HG03175 (cell line): ENCODE measurements at regions not wholly inside any gene's neighbourhood (a gene's known extent, or its start where the extent isn't known, plus 50 kb on each side); places are given as distances from the start of the nearest gene placed in this dataset.

Experiments
- ATAC-seq: cut with Tn5 transposase; IDR thresholded peaks from one replicate; pipeline ENCODE4 v1.9.1; 2021; ENCODE audit warnings: mild to moderate bottlenecking, moderate library complexity; ENCODE audit not compliant: unreplicated experiment

GRCh38 chr4:180870623-180871022 lies 1372.6 kb upstream of the TENM3 start:
- ATAC-seq: no peak

- ATAC-seq: no peak
These were observed 1344.9 kb upstream of the TENM3 start for GRCh38 chr4:180898305-180898704.

DNA sequence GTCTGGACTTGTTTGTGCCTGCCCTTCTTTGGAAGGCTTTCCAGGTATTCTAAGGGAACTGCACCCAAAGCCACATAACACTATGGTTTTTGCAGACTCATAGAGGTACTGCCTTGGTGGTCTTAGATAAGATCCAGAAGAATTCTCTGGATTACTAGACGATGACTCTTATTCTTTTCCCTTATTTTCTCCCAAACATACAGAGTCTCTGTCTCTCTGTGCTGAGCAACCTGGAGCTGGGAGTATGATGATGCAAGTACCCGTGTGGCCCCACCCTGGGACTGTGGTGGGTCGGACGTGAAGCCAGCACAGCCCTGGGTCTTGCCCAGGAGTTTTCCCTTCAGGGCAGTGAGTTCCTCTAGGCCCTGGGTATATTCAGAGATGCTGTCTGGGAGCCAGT lies 1342.4 kb upstream of the TENM3 start:
- ATAC-seq: no peak

GRCh38 chr4:180909279-180909678 lies 1333.9 kb upstream of the TENM3 start:
- no peak for ATAC-seq

- ATAC-seq: no peak
These were observed 1329.5 kb upstream of the TENM3 start for GRCh38 chr4:180913750-180914149.

DNA sequence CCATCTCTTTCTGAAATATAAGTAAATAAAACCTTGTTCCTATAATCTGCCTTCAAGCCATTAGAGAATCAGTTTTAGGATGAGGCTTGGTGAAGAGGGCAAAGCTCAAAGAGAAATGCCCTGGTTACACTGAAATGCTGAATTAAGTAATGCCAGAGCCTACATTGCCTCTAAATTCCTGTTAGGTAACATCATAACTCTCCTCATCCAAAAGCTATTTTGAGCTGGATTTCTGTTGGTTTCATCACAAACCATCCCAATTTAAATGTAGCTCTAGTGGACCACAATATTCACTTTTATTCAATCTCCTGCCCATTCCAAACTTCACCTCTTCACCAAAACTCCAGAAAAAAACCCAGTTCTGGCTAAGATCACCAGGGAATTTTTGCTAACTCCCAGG lies 1319.7 kb upstream of the TENM3 start:
- no peak for ATAC-seq

DNA sequence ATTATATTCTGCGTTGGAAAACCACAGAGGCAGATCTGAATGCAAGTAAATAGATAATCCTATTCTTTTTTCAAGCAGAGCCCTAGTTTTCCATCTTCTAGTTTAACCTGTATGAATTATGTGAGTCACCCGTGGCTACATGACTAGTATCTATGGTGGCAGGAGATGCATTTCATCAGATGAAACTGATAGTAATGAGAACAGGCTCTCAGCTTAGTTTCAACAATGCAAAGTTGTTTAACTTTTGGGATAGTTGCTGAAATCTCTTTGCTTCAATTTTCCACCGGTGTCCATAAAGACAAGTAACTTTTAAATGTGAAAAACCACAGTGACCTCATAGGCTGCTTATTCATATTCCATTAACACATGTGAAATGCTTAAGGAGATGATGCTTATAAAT lies 1317.4 kb upstream of the TENM3 start:
- no peak for ATAC-seq

DNA sequence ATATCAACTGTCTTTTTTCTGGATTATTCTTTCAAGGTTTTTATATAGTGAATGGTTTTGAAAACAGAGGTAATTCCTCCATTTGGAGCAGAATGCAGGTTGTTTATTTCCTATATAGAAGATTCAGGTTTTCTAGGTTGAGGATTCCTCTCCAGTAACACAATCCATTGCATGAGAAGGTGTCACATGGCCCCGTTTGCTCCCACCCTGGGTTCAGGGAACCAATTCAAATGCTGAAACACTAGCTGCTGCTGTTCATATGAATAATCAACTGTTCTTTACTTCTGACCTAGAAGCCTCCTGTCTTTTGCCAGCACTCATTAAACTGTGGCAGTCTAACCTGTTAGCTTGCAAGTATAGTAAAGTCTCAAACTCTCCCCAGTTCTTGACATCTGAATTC lies 1316.9 kb upstream of the TENM3 start:
- ATAC-seq: no peak

DNA sequence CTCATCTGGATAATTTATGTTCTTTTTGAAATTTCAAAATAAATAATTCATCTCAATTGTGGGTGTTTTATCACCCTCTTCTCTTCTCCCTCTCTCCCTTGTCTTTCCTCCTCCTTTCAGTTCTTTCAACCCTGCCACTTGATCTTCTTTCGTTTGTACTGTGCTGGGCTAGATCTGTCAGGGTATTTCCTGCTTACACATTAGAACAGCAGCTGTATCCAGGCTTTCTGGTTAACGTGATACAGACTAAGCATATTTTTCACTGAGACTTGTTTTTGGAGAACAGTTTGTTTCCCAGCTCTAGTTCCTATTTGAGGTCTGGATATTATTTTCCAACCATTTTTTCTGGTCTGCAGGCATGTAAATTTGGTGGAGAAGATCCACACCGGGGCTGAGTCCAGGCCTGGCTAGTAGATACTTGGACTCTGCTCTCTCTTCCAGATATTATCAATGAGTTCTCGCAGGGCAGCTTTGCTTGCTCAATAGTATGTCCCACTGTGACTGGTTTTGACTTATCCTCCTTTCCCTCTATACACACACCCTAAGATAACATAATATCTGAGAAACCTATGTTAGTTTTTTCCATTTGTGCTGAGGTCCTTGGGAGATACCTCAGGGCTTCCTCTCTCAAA lies 1310.7 kb upstream of the TENM3 start:
- no peak for ATAC-seq

DNA sequence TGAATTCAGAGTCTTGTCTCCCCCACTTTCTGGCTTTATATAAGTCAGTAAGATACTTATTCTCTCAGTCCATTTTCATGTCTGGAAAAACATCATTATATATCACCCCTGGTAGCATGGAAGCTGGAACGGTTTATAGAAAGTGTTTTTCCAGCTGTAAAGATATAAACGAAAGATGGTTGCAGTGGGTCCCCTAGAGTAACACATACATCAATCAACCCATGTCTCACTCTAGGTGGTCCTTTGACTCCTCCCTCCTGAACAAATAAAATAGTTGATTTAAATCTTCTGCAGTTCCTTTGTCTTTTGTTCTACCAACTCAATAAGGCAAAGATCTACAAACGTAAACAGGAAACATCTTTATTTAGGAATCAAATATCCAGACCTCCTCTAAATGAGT lies 1306.1 kb upstream of the TENM3 start:
- ATAC-seq: no peak

GRCh38 chr4:180940680-180941079 lies 1302.5 kb upstream of the TENM3 start:
- no peak for ATAC-seq

GRCh38 chr4:180942367-180942916 lies 1300.8 kb upstream of the TENM3 start:
- no peak for ATAC-seq

GRCh38 chr4:180946188-180946587 lies 1297.0 kb upstream of the TENM3 start:
- no peak for ATAC-seq

GRCh38 chr4:180947425-180947824 lies 1295.8 kb upstream of the TENM3 start:
- ATAC-seq: no peak

DNA sequence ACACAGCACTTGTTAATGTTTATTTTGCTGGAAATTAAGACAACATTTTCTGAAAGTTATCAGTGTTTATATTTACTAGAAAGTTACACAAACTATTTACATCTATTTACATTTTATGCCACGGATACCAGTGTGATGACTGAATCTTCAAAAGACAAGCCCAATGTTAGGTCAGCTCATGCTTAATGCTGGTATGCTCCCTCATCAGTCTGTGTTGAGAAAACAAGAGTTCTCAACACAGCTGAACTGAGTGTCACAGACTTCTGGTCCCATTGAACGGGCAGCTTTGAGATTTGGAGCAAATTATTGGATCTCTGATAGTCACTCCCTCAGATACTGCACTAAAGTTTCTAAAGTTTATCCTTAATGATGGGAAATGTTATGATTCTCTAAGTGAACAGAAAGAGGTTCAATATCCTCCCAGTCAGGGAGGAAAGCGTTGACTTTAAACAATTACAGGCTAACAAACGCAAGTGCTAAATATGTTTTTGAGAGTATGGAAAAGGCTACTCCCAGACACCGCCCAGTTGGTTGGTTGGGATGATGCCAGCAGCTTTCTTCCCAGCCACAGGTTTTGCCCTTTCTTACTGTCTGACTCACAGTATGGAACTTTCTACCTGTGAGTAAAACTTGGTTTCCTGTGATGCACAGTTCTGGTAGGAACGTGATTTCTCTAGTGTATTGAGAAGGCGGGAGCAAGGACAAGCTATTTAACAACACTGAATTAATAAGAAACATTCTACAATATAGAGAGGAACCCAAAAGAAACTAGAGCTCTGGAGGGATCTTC lies 1293.6 kb upstream of the TENM3 start:
- ATAC-seq: no peak

GRCh38 chr4:180950377-180950776 lies 1292.8 kb upstream of the TENM3 start:
- no peak for ATAC-seq

- ATAC-seq: no peak
These were observed 1291.9 kb upstream of the TENM3 start for GRCh38 chr4:180951312-180951711.

DNA sequence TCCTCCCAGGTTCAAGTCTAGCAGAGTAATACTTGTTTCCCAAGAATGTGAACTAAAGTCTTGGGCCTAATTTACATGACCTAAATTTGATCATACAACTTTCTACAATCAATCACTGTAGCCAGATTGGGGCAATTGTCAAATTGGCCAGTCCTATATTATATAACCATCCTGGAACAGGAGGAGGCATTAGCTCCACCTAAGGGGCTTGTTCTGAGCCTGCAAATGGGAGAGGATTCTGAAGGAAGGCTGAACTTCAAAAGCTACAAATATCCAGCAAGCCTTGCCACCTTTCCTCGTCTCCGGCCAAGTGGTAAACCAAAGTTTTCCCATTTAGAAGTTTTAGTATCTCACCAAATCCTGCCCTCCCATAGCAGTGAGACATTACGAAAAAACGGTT lies 1289.6 kb upstream of the TENM3 start:
- ATAC-seq: no peak

DNA sequence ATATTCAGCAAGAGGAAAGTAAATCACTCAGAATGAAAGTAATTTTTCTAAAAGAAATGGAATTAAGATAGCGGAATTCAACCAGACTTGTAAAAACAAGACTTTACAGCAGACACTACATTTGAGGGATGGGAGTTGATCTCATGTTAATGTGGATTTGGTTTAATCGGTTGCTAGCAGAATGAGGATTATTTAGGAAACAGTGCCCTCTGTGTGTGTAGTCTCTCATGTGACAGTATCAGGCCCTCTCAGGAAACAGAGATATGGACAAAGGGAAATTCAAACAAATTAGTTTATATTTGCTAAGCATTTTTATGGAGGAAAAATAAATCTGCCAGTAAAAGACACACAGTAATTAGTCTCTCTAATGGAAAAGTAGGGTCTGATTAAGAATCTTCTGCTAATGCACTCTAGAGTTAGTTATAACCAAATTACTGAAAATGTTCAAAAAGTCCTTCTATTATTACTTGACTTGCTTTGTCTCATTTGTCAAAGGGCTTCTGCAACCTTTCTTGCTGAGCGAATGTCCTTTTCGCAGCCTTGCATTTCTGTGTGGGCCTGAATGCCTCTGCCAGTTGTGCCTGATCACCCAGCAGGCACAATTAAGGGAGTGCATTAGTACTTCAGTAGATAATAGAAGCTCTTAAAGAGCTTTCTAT lies 1282.3 kb upstream of the TENM3 start:
- ATAC-seq: no peak

DNA sequence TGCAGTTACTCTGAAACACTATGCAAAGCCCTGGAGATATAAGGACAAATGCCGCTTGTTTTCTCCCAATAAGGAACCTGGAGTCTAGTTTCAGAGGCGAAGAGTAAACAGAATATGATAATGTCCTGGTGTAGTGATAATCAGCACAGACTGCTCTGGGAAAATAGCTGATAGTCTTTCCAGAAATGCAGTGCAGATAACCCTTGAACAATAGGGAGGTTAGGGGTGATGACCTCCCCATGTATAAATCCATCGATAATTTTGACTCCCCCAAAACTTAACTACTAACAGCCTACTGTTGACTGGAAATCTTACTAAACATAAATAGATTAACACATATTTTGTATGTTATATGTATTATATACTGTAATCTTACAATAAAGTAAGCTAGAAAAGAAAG lies 1280.9 kb upstream of the TENM3 start:
- ATAC-seq: no peak

- ATAC-seq: no peak
These were observed 1276.9 kb upstream of the TENM3 start for GRCh38 chr4:180966312-180966711.

DNA sequence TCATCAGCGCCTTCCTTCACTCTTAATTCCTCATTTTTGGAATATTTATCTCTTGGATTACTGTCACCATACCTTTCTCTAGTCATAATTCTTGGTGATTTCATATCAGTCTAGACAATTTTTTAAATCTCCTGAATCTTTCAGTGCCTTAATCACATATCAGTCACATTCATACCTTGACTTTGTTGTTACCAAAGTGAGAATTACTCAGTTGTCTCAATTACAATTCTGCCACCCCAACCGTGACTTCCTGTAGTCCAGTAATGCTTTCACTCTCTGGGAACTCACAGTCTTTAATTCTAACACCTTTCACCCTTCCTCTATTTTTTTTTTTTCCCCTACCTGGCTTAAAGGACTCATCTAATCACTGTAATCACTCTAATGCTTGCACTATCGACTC lies 1275.3 kb upstream of the TENM3 start:
- ATAC-seq: no peak
